Right cardiac atrium (tissue), 5 donors: ENCODE measurements at regions not wholly inside any gene's neighbourhood (a gene's known extent, or its start where the extent isn't known, plus 50 kb on each side); places are given as distances from the start of the nearest gene placed in this dataset.

Experiments used
- ATAC-seq, 2 donors: fragments of 200-7000 bp; cut with Tn5 transposase; one replicate each; pipeline versions ENCODE4 v1.8.0 to v1.9.1; 2020; ENCODE audit warnings: moderate library complexity in 2 of 2, mild to moderate bottlenecking in 1 of 2
- DNase-seq, 3 donors: peaks; one replicate each; pipeline ENCODE4 v3.0.0-alpha.2; 2020
- H3K27ac ChIP-seq: one replicate; pipeline ENCODE4 v1.5.1; 2013; ENCODE audit warnings: mild to moderate bottlenecking, low read length, control low read depth, moderate library complexity
- H3K27me3 ChIP-seq: one replicate; pipeline ENCODE4 v1.6.1; 2013; ENCODE audit not compliant: control insufficient read depth, insufficient read depth
- H3K4me1 ChIP-seq: one replicate; pipeline ENCODE4 v1.6.1; 2013; ENCODE audit warnings: low read length; ENCODE audit not compliant: control insufficient read depth, insufficient read depth
- H3K4me3 ChIP-seq: one replicate; pipeline ENCODE4 v1.5.1; 2013; ENCODE audit warnings: low read length, control low read depth
- H3K9me3 ChIP-seq: one replicate; pipeline ENCODE4 v1.6.1; 2013; ENCODE audit warnings: low read length; ENCODE audit not compliant: control insufficient read depth
- WGBS: extraction: QIAGEN DNeasy Blood & Tissue Kit; methylation state at CpG from one replicate; pipeline ENCODE4 v1.1.7; 2013; 5-methylcytosine and 5-hydroxymethylcytosine counted together
- intact Hi-C, 4 donors: fragments of 100-400 bp; cut with DNase I; formaldehyde crosslinking; loops; one replicate each; pipeline versions ENCODE4 v1.11.0 to v1.14.0; 2022 to 2023
- donor health status: healthy with polysubstance abuse.
- donor health status: DM: no; HTN: yes; CAD: no.
- donor health status: DM: no; HTN: no; CAD: no.
- donor health status: DM: no; HTN: yes; CAD: no; lungs with severe emphysema.
- donor health status: DM: yes; HTN: yes; CAD: no.

GRCh38 chr6:14738933-14739332 is 506.9 kb upstream of the JARID2 start:
- H3K27me3 ChIP-seq = no peaks in the 10 kb centered on the region
- DNase-seq = no peak
- WGBS = 56% methylated on average over 5 of the region's 5 CpGs
- H3K27ac ChIP-seq = no peak overlapping the region
- no peak overlapping the region for H3K4me3 ChIP-seq
- intact Hi-C loops = no loop called here
- no peak for ATAC-seq
- peaks cover 3% of the 10 kb centered on the region for H3K4me1 ChIP-seq
- H3K9me3 ChIP-seq = no peaks in the 10 kb centered on the region

DNA sequence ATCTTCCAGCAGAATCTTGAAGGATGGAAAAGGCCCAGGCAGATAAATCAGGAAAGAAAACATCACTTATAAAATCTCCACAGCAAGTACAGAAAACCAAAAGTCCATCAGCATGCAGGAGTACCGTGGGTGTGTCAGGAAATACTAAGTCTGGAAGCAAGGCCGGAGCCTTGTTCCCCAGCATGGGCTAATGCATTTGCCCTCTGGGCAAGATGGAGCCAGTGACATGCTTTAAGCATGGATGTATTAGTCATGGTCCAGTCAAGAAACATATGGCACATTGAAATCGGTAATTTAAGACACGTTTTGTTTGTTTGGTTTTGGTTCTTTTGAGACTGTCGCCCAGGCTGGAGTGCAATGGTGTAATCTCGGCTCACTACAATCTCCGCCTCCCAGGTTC is 506.0 kb upstream of the JARID2 start:
- H3K4me3 ChIP-seq = no peak overlapping the region
- H3K9me3 ChIP-seq = no peaks in the 10 kb centered on the region
- H3K27me3 ChIP-seq = no peaks in the 10 kb centered on the region
- H3K4me1 ChIP-seq = peaks cover 3% of the 10 kb centered on the region
- intact Hi-C loops = no loop called here
- H3K27ac ChIP-seq = no peak overlapping the region
- ATAC-seq = no peak
- no peak for DNase-seq
- 80% methylated on average over 7 of the region's 7 CpGs for WGBS

- ATAC-seq (no peak), DNase-seq (no peak)
- Histone ChIP-seq H3K27ac (no peak overlapping the region), H3K4me3 (no peak overlapping the region), H3K9me3 (no peaks in the 10 kb centered on the region), H3K4me1 (peaks cover 3% of the 10 kb centered on the region), H3K27me3 (no peaks in the 10 kb centered on the region)
- intact Hi-C loops = no loop called here
- WGBS = 99% methylated on average over 2 of the region's 2 CpGs
Observed at GRCh38 chr6:14742171-14742570, 503.7 kb upstream of the JARID2 start.

DNA sequence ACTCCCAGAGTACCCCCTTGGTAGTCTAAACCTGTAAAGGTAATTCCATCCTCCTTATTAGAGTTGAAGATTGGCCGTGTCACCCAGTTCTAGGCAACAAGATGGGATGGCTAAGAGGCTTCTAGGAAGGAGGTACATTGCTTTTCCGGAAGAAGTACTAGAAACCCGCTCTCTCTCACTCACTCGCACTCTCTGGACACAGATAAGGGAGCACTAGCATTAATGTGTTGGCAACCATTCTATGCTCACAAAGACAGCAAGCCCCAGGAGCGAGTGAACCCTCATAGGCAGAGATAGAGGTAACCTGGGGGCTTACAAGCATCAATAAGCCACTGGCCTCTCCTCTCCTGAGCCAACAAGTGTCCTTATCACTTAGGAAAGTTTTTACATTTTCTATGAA is 503.2 kb upstream of the JARID2 start:
- H3K27me3 ChIP-seq = no peaks in the 10 kb centered on the region
- H3K27ac ChIP-seq = no peak overlapping the region
- no peak for DNase-seq
- intact Hi-C loops = no loop called here
- H3K9me3 ChIP-seq = no peaks in the 10 kb centered on the region
- H3K4me1 ChIP-seq = peaks cover 3% of the 10 kb centered on the region
- no peak overlapping the region for H3K4me3 ChIP-seq
- no peak for ATAC-seq
- WGBS = 92% methylated on average over 5 of the region's 5 CpGs

DNA sequence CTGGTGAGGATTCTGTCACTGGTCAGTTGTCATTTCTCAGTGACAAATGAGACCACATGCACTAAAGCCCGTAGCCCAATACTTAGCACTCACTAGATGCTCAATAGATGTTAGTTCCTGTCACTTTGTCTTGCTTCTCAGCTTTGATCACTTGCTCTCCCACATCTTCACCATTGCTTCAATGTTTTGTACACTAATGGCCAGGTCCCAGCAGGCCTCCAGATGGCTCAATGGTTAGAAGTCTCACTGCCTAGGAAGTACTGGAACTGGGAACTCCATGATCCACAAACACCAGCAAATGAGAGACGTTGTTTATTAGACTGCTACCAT is 502.8 kb upstream of the JARID2 start:
- intact Hi-C loops = no loop called here
- no peak overlapping the region for H3K27ac ChIP-seq
- ATAC-seq (no peak), DNase-seq (no peak)
- WGBS = 80% methylated on average over 2 of the region's 2 CpGs
- no peaks in the 10 kb centered on the region for H3K9me3 ChIP-seq
- no peak overlapping the region for H3K4me3 ChIP-seq
- peaks cover 3% of the 10 kb centered on the region for H3K4me1 ChIP-seq
- no peaks in the 10 kb centered on the region for H3K27me3 ChIP-seq

- Histone ChIP-seq H3K27me3 (no peaks in the 10 kb centered on the region), H3K4me3 (no peak overlapping the region), H3K4me1 (peaks cover 3% of the 10 kb centered on the region), H3K27ac (no peak overlapping the region), H3K9me3 (no peaks in the 10 kb centered on the region)
- intact Hi-C loops = no loop called here
- DNase-seq = peak in 2 of 3 donors; percentile 48 to 56
- peak in 1 of 2 donors; percentile 87 for ATAC-seq
- WGBS = 73% methylated on average over 7 of the region's 7 CpGs
Observed at GRCh38 chr6:14743474-14744211, 502.2 kb upstream of the JARID2 start.

DNA sequence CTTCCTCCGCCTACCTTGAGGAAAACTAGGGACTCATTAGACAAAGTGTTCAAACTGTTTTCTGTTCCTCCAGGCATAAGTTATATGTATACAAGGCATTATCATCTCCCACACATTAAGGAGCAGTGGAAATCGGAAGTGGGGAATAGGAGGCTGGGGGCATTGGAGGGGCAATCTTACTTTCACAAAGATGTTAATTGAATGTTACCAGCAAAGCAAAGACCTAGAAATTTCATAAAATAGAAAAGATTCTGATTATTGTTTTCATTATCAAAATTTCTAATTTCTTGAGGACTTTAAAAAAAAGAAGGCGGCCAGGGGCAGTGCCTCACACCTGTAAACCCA is 501.7 kb upstream of the JARID2 start:
- intact Hi-C loops = no loop called here
- ATAC-seq (no peak), DNase-seq (no peak)
- H3K4me3 ChIP-seq = no peak overlapping the region
- no peaks in the 10 kb centered on the region for H3K27me3 ChIP-seq
- peaks cover 3% of the 10 kb centered on the region for H3K4me1 ChIP-seq
- H3K27ac ChIP-seq = no peak overlapping the region
- no peaks in the 10 kb centered on the region for H3K9me3 ChIP-seq
- WGBS = 96% methylated on average over 3 of the region's 3 CpGs

- 76% methylated on average over 2 of the region's 2 CpGs for WGBS
- peaks cover 3% of the 10 kb centered on the region for H3K4me1 ChIP-seq
- H3K9me3 ChIP-seq = no peaks in the 10 kb centered on the region
- intact Hi-C loops = no loop called here
- no peak for ATAC-seq
- no peak overlapping the region for H3K4me3 ChIP-seq
- H3K27ac ChIP-seq = no peak overlapping the region
- no peak for DNase-seq
- H3K27me3 ChIP-seq = no peaks in the 10 kb centered on the region
Observed at GRCh38 chr6:14746139-14746837, 499.6 kb upstream of the JARID2 start.

DNA sequence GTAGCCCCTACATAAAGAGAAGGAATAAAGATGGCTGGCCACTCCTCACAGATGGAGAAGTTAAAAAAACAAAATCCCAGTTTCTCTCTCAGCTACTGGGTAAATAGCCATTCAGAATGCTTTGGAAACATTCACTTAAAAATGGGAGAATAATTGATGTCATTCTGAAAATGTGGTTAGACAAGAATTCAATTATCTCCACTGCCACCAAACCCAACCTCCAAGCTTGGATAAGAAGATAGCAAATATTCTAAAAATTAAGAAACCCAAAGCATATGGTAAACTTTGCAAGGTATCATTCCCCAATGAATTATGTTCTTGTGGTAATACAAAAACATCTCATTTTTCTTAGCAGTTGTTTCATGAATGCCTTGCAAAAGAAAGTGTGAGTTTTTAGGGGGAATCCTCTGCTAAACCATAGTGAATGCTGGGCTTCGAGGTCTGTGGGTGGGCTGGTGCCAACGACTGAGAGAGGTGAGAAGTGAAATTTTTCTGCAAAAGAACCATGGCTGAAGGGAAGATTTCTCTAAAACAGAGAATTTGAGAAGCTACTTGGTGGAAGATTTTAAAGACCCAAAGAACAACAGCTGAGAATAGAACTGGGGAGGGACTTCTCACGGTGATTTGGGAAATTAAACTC is 497.9 kb upstream of the JARID2 start:
- DNase-seq = no peak
- H3K27me3 ChIP-seq = no peaks in the 10 kb centered on the region
- intact Hi-C loops = no loop called here
- peaks cover 3% of the 10 kb centered on the region for H3K4me1 ChIP-seq
- no peak for ATAC-seq
- WGBS = 74% methylated on average over 3 of the region's 3 CpGs
- H3K27ac ChIP-seq = no peak overlapping the region
- H3K4me3 ChIP-seq = no peak overlapping the region
- no peaks in the 10 kb centered on the region for H3K9me3 ChIP-seq

DNA sequence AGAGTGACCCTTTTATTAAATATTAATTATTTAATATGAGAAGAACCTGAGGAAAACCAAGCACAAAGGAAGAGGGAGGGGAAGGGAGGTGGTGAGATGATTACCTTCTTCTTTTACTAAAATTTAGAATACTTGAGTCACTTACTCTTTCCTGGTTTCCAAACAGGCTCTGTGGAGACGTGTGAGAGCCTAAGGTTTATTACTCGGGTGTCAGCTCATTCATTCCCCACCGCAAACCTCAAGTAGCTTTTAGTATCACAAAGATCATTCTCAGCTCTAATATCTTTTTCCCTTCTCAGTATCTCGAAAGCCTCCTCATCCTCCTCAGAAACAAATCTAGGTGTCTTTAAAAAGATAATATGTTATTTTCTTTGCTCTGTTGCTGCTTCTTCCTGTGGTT is 497.2 kb upstream of the JARID2 start:
- DNase-seq = no peak
- Histone ChIP-seq H3K27ac (no peak overlapping the region), H3K27me3 (no peaks in the 10 kb centered on the region), H3K4me3 (no peak overlapping the region), H3K9me3 (no peaks in the 10 kb centered on the region), H3K4me1 (no peaks in the 10 kb centered on the region)
- ATAC-seq = no peak
- intact Hi-C loops = no loop called here
- 87% methylated on average over 4 of the region's 4 CpGs for WGBS

GRCh38 chr6:14750059-14750661 is 495.7 kb upstream of the JARID2 start:
- no peak overlapping the region for H3K4me3 ChIP-seq

More at GRCh38 chr6:14750059-14750661, 495.7 kb upstream of the JARID2 start:
- DNase-seq (no peak), ATAC-seq (no peak)
- no peaks in the 10 kb centered on the region for H3K4me1 ChIP-seq
- H3K9me3 ChIP-seq = no peaks in the 10 kb centered on the region
- no peaks in the 10 kb centered on the region for H3K27me3 ChIP-seq
- 87% methylated on average over 6 of the region's 6 CpGs for WGBS
- intact Hi-C loops = no loop called here
- H3K27ac ChIP-seq = no peak overlapping the region
